OCI-LY1 (cell line): ENCODE measurements at regions not wholly inside any gene's neighbourhood (a gene's known extent, or its start where the extent isn't known, plus 50 kb on each side); places are given as distances from the start of the nearest gene placed in this dataset.

Experiments used
- H2AFZ ChIP-seq: fragments of 200-600 bp; sonication (generic), shearing (Covaris generic); 2 replicates; pipeline ENCODE4 v1.6.0; 2014; ENCODE audit warnings: antibody characterized with exemption, mild to moderate bottlenecking, low read length
- H3F3A ChIP-seq: fragments of 200-600 bp; sonication (generic), shearing (Covaris generic); 2 replicates; pipeline ENCODE4 v1.6.0; 2014; ENCODE audit warnings: mild to moderate bottlenecking, antibody characterized with exemption, low read length, moderate library complexity; ENCODE audit not compliant: insufficient read depth
- H3K27ac ChIP-seq: fragments of 200-600 bp; sonication (generic); 2 replicates; pipeline ENCODE4 v1.5.1; 2014; ENCODE audit warnings: low read length, mixed run types, mild to moderate bottlenecking, low read depth; ENCODE audit not compliant: poor library complexity, severe bottlenecking
- H3K27me3 ChIP-seq: fragments of 200-600 bp; sonication (generic); 2 replicates; pipeline ENCODE4 v1.6.0; 2014; ENCODE audit warnings: antibody characterized with exemption, mild to moderate bottlenecking, low read length, moderate library complexity; ENCODE audit not compliant: insufficient read depth
- H3K36me3 ChIP-seq: fragments of 200-600 bp; sonication (generic); 2 replicates; pipeline ENCODE4 v1.6.1; 2014; ENCODE audit warnings: mild to moderate bottlenecking, antibody characterized with exemption, low read length, moderate library complexity, mixed read lengths; ENCODE audit not compliant: insufficient read depth
- H3K4me1 ChIP-seq: fragments of 200-600 bp; sonication (generic); 2 replicates; pipeline ENCODE4 v1.5.1; 2014; ENCODE audit warnings: mild to moderate bottlenecking, low read length, moderate library complexity; ENCODE audit not compliant: insufficient read depth, severe bottlenecking
- H3K4me2 ChIP-seq: fragments of 200-600 bp; sonication (generic), shearing (Covaris generic); 2 replicates; pipeline ENCODE4 v1.6.1; 2014; ENCODE audit warnings: low read length
- H3K4me3 ChIP-seq: fragments of 200-600 bp; sonication (generic); 2 replicates; pipeline ENCODE4 v1.5.1; 2014; ENCODE audit warnings: low read length, low read depth, mild to moderate bottlenecking, mixed read lengths; ENCODE audit not compliant: poor library complexity, severe bottlenecking
- H3K79me2 ChIP-seq: fragments of 200-600 bp; shearing (Covaris generic); 2 replicates; pipeline ENCODE4 v1.6.1; 2016; ENCODE audit warnings: mixed run types, low read length, mixed read lengths; ENCODE audit not compliant: insufficient read depth
- H3K9ac ChIP-seq: fragments of 200-600 bp; sonication (generic), shearing (Covaris generic); 2 replicates; pipeline ENCODE4 v1.6.1; 2014; ENCODE audit warnings: mild to moderate bottlenecking, low read length, mixed read lengths
- H3K9me2 ChIP-seq: fragments of 200-600 bp; sonication (generic), shearing (Covaris generic); 2 replicates; pipeline ENCODE4 v1.6.1; 2014; ENCODE audit warnings: low read depth, mild to moderate bottlenecking, low read length, mixed read lengths
- H3K9me3 ChIP-seq: fragments of 200-600 bp; shearing (Covaris generic); 2 replicates; pipeline ENCODE4 v1.6.1; 2014; ENCODE audit warnings: low read length, mixed read lengths
- H4K20me1 ChIP-seq: fragments of 200-600 bp; sonication (generic), shearing (Covaris generic); 2 replicates; pipeline ENCODE4 v1.6.0; 2016; ENCODE audit warnings: mild to moderate bottlenecking, low read length; ENCODE audit not compliant: insufficient read depth
- CTCF ChIP-seq: fragments of 200-600 bp; sonication (generic), shearing (Covaris generic); IDR thresholded peaks from 2 replicates; pipeline ENCODE4 v1.5.1; 2017; ENCODE audit warnings: mild to moderate bottlenecking, antibody characterized with exemption, low read length, moderate library complexity, mixed read lengths
- EZH2 ChIP-seq: fragments of 200-600 bp; sonication (generic), shearing (Covaris generic); IDR thresholded peaks from 2 replicates; pipeline ENCODE4 v1.8.0; 2017; ENCODE audit warnings: borderline replicate concordance, mixed run types, mild to moderate bottlenecking, antibody characterized with exemption, low read length, moderate library complexity, mixed read lengths

GRCh38 chr15:62765916-62766315 lies 276.6 kb upstream of the TPM1 start:
- Histone ChIP-seq H3K27me3 (peaks cover 4% of the 10 kb centered on the region; the same call in 1 of the 2 replicates), H4K20me1 (no peaks in the 10 kb centered on the region), H3K27ac (no peak overlapping the region), H3K4me3 (no peak overlapping the region), H3K79me2 (no peaks in the 10 kb centered on the region), H2AFZ (no peak overlapping the region), H3F3A (no peaks in the 10 kb centered on the region), H3K9me3 (no peaks in the 10 kb centered on the region), H3K4me1 (no peaks in the 10 kb centered on the region), H3K4me2 (no peak overlapping the region), H3K36me3 (no peaks in the 10 kb centered on the region), H3K9ac (no peak overlapping the region), H3K9me2 (no peaks in the 10 kb centered on the region)
- TF ChIP-seq CTCF (no peak), EZH2 (no peak)

GRCh38 chr15:62766599-62766998 lies 275.9 kb upstream of the TPM1 start:
- H2AFZ ChIP-seq, result no peak overlapping the region
- H3K9me2 ChIP-seq, result no peaks in the 10 kb centered on the region
- H3K36me3 ChIP-seq, result no peaks in the 10 kb centered on the region
- no peaks in the 10 kb centered on the region for H4K20me1 ChIP-seq
- no peak overlapping the region for H3K4me3 ChIP-seq
- no peaks in the 10 kb centered on the region for H3K79me2 ChIP-seq
- H3K9me3 ChIP-seq, result no peaks in the 10 kb centered on the region
- H3K9ac ChIP-seq, result no peak overlapping the region
- TF ChIP-seq EZH2, result no peak
- no peak for TF ChIP-seq CTCF
- H3K27ac ChIP-seq, result no peak overlapping the region
- H3K27me3 ChIP-seq, result peaks cover 4% of the 10 kb centered on the region; the same call in 1 of the 2 replicates
- H3F3A ChIP-seq, result no peaks in the 10 kb centered on the region
- no peaks in the 10 kb centered on the region for H3K4me1 ChIP-seq
- H3K4me2 ChIP-seq, result no peak overlapping the region

GRCh38 chr15:62769604-62770003 lies 272.9 kb upstream of the TPM1 start:
- no peak overlapping the region for H3K4me2 ChIP-seq

More at GRCh38 chr15:62769604-62770003, 272.9 kb upstream of the TPM1 start:
- Histone ChIP-seq H3K9ac (no peak overlapping the region), H3K27me3 (no peaks in the 10 kb centered on the region), H4K20me1 (no peaks in the 10 kb centered on the region), H2AFZ (no peak overlapping the region), H3K4me3 (no peak overlapping the region), H3F3A (no peaks in the 10 kb centered on the region), H3K79me2 (no peaks in the 10 kb centered on the region), H3K9me2 (no peaks in the 10 kb centered on the region), H3K27ac (no peak overlapping the region), H3K36me3 (no peaks in the 10 kb centered on the region), H3K9me3 (no peaks in the 10 kb centered on the region), H3K4me1 (no peaks in the 10 kb centered on the region)
- TF ChIP-seq EZH2, result no peak
- TF ChIP-seq CTCF, result no peak
